ENCODE measurements at regions not wholly inside any gene's neighbourhood (a gene's known extent, or its start where the extent isn't known, plus 50 kb on each side); places are given as distances from the start of the nearest gene placed in this dataset.

GRCh38 chr18:37689841-37690240 lies 124.2 kb upstream of the CELF4 start:
- DNase-seq = no peak

- DNase-seq = no peak
Observed at GRCh38 chr18:37684590-37684989, 119.0 kb upstream of the CELF4 start.

GRCh38 chr18:37684183-37684582 lies 118.6 kb upstream of the CELF4 start:
- no peak for DNase-seq

- no peak for DNase-seq
Observed at GRCh38 chr18:37680911-37681310, 115.3 kb upstream of the CELF4 start.

GRCh38 chr18:37676276-37676675 lies 110.7 kb upstream of the CELF4 start:
- DNase-seq = no peak

- no peak for DNase-seq
Observed at GRCh38 chr18:37675699-37676098, 110.1 kb upstream of the CELF4 start.

GRCh38 chr18:37674570-37674969 lies 109.0 kb upstream of the CELF4 start:
- no peak for DNase-seq

GRCh38 chr18:37673671-37674070 lies 108.1 kb upstream of the CELF4 start:
- DNase-seq = no peak

GRCh38 chr18:37672932-37673595 lies 107.5 kb upstream of the CELF4 start:
- DNase-seq = no peak

GRCh38 chr18:37672001-37672400 lies 106.4 kb upstream of the CELF4 start:
- DNase-seq = no peak

GRCh38 chr18:37671530-37671929 lies 105.9 kb upstream of the CELF4 start:
- no peak for DNase-seq

GRCh38 chr18:37671119-37671518 lies 105.5 kb upstream of the CELF4 start:
- no peak for DNase-seq

GRCh38 chr18:37669991-37670534 lies 104.5 kb upstream of the CELF4 start:
- no peak for DNase-seq

GRCh38 chr18:37668971-37669747 lies 103.6 kb upstream of the CELF4 start:
- no peak for DNase-seq

GRCh38 chr18:37667836-37668235 lies 102.2 kb upstream of the CELF4 start:
- DNase-seq = no peak

GRCh38 chr18:37666991-37667390 lies 101.4 kb upstream of the CELF4 start:
- DNase-seq = no peak

- no peak for DNase-seq
Observed at GRCh38 chr18:37666451-37666850, 100.9 kb upstream of the CELF4 start.

- no peak for DNase-seq
Observed at GRCh38 chr18:37665346-37665745, 99.7 kb upstream of the CELF4 start.

- DNase-seq = no peak
Observed at GRCh38 chr18:37663446-37663845, 97.8 kb upstream of the CELF4 start.

GRCh38 chr18:37662546-37663339 lies 97.1 kb upstream of the CELF4 start:
- no peak for DNase-seq

GRCh38 chr18:37662099-37662498 lies 96.5 kb upstream of the CELF4 start:
- DNase-seq = no peak

- no peak for DNase-seq
Observed at GRCh38 chr18:37661478-37661877, 95.9 kb upstream of the CELF4 start.

GRCh38 chr18:37661061-37661460 lies 95.5 kb upstream of the CELF4 start:
- DNase-seq = no peak

- DNase-seq = no peak
Observed at GRCh38 chr18:37660658-37661057, 95.1 kb upstream of the CELF4 start.

Data from CD4-positive, alpha-beta T cell treated with Interleukin-17A for 1 hour (primary cell).